ENCODE measurements at regions not wholly inside any gene's neighbourhood (a gene's known extent, or its start where the extent isn't known, plus 50 kb on each side); places are given as distances from the start of the nearest gene placed in this dataset.

DNA sequence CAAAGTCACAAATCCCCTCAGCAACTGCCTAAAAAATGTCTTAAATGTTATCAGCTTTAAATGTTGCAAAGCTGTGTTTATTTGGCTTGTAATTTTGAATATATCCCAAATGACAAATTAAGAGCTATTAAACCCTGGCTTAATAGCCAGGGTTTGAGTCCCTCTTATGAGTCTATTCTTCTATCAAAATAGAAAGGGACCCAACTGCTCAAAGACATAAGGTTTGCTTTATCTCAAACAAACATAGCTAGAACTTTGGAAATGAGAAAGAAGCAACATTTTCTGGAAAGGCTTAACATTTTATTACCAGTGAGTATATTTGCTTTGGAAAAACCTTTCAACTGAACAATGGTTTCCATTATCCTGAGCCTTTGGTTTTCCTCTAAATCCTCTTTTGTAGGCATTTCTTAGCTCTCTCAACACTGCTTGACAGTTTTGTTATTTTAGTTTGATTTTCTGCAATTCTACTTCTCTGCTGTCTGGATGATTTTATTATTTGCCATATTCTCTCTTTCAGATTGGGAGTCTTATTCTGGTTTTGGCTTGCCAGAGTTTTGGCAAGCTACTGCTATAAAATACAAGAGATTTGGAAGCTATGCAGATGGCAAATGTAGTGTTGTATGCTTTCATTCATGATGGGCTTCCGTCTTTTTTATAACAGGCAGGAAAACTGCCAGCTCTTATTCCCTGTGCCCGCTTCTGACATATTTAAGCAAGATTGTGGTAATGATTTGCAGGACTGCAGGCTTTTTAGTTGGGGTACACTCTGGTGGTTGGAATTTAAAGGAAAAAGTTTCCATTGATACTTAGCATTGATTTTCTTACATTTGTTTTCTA lies 734.9 kb downstream of the DTWD2 start (continued):
- TF ChIP-seq, protein P1, sequence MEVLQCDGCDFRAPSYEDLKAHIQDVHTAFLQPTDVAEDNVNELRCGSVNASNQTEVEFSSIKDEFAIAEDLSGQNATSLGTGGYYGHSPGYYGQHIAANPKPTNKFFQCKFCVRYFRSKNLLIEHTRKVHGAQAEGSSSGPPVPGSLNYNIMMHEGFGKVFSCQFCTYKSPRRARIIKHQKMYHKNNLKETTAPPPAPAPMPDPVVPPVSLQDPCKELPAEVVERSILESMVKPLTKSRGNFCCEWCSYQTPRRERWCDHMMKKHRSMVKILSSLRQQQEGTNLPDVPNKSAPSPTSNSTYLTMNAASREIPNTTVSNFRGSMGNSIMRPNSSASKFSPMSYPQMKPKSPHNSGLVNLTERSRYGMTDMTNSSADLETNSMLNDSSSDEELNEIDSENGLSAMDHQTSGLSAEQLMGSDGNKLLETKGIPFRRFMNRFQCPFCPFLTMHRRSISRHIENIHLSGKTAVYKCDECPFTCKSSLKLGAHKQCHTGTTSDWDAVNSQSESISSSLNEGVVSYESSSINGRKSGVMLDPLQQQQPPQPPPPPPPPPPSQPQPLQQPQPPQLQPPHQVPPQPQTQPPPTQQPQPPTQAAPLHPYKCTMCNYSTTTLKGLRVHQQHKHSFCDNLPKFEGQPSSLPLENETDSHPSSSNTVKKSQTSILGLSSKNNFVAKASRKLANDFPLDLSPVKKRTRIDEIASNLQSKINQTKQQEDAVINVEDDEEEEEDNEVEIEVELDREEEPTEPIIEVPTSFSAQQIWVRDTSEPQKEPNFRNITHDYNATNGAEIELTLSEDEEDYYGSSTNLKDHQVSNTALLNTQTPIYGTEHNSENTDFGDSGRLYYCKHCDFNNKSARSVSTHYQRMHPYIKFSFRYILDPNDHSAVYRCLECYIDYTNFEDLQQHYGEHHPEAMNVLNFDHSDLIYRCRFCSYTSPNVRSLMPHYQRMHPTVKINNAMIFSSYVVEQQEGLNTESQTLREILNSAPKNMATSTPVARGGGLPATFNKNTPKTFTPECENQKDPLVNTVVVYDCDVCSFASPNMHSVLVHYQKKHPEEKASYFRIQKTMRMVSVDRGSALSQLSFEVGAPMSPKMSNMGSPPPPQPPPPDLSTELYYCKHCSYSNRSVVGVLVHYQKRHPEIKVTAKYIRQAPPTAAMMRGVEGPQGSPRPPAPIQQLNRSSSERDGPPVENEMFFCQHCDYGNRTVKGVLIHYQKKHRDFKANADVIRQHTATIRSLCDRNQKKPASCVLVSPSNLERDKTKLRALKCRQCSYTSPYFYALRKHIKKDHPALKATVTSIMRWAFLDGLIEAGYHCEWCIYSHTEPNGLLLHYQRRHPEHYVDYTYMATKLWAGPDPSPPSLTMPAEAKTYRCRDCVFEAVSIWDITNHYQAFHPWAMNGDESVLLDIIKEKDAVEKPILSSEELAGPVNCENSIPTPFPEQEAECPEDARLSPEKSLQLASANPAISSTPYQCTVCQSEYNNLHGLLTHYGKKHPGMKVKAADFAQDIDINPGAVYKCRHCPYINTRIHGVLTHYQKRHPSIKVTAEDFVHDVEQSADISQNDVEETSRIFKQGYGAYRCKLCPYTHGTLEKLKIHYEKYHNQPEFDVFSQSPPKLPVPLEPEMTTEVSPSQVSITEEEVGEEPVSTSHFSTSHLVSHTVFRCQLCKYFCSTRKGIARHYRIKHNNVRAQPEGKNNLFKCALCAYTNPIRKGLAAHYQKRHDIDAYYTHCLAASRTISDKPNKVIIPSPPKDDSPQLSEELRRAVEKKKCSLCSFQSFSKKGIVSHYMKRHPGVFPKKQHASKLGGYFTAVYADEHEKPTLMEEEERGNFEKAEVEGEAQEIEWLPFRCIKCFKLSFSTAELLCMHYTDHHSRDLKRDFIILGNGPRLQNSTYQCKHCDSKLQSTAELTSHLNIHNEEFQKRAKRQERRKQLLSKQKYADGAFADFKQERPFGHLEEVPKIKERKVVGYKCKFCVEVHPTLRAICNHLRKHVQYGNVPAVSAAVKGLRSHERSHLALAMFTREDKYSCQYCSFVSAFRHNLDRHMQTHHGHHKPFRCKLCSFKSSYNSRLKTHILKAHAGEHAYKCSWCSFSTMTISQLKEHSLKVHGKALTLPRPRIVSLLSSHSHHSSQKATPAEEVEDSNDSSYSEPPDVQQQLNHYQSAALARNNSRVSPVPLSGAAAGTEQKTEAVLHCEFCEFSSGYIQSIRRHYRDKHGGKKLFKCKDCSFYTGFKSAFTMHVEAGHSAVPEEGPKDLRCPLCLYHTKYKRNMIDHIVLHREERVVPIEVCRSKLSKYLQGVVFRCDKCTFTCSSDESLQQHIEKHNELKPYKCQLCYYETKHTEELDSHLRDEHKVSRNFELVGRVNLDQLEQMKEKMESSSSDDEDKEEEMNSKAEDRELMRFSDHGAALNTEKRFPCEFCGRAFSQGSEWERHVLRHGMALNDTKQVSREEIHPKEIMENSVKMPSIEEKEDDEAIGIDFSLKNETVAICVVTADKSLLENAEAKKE (CRISPR knock-in tag; IDR thresholded peaks at IDR 0.05): no peak

DNA sequence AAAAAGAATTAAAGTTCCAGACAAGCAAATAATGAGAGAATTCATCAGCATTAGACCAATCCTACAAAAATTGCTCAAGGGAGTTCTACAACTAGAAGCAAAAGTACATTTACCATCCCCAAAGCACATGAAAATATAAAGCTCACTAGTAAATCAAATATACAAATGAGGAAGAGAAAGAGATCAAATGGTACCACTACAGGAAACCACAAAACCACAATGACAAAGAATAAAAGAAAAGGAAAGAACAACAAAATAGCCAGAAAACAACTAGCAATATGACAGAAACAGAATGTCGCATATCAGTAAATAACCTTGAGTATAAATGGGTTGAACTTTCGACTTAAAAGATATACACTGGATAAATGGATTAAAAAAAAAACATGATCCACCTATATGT lies 739.0 kb downstream of the DTWD2 start:
- no peaks in the 10 kb centered on the region; the same call in 1 of the 2 replicates for H3K36me3 ChIP-seq (ENCODE audit: insufficient read depth)
- no peak overlapping the region for H3K27ac ChIP-seq (ENCODE audit: low read depth)
- no peaks in the 10 kb centered on the region for H3K27me3 ChIP-seq (ENCODE audit: insufficient read depth)
- no peaks in the 10 kb centered on the region for H3F3A ChIP-seq (replicated peaks; ENCODE audit: low read depth)
- no peaks in the 10 kb centered on the region for H3K79me2 ChIP-seq (replicated peaks; ENCODE audit: insufficient read depth)
- H3K4me3 ChIP-seq: no peak overlapping the region
- Mint-ChIP-seq H3K9me3 (peaks cover 32% of the 10 kb centered on the region; the same call in 2 of the 3 replicates), H3K27me3 (ENCODE audit: insufficient read depth, low read depth, poor library complexity) (no peaks in the 10 kb centered on the region), H3K4me1 (no peaks in the 10 kb centered on the region), H3K27ac (no peak overlapping the region), H3K36me3 (ENCODE audit: low read depth) (peaks cover 18% of the 10 kb centered on the region; the same call in 1 of the 3 replicates), H3K4me3 (no peak overlapping the region)
- H3K9me2 ChIP-seq (ENCODE audit: insufficient read depth): no peaks in the 10 kb centered on the region
- H3K4me2 ChIP-seq: no peak overlapping the region
- no peak overlapping the region for H2AFZ ChIP-seq
- no peaks in the 10 kb centered on the region for H4K20me1 ChIP-seq (replicated peaks; ENCODE audit: insufficient read depth)
- no peak for DNase-seq (ENCODE audit: low spot score)
- no peaks in the 10 kb centered on the region for H3K4me1 ChIP-seq (ENCODE audit: insufficient read depth)
- ATAC-seq: no peak
- TF ChIP-seq, protein P2, sequence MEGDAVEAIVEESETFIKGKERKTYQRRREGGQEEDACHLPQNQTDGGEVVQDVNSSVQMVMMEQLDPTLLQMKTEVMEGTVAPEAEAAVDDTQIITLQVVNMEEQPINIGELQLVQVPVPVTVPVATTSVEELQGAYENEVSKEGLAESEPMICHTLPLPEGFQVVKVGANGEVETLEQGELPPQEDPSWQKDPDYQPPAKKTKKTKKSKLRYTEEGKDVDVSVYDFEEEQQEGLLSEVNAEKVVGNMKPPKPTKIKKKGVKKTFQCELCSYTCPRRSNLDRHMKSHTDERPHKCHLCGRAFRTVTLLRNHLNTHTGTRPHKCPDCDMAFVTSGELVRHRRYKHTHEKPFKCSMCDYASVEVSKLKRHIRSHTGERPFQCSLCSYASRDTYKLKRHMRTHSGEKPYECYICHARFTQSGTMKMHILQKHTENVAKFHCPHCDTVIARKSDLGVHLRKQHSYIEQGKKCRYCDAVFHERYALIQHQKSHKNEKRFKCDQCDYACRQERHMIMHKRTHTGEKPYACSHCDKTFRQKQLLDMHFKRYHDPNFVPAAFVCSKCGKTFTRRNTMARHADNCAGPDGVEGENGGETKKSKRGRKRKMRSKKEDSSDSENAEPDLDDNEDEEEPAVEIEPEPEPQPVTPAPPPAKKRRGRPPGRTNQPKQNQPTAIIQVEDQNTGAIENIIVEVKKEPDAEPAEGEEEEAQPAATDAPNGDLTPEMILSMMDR (conservative IDR thresholded peaks at IDR 0.05; ENCODE audit: low read depth in 2 of 2): no peak
- TF ChIP-seq, protein P3, sequence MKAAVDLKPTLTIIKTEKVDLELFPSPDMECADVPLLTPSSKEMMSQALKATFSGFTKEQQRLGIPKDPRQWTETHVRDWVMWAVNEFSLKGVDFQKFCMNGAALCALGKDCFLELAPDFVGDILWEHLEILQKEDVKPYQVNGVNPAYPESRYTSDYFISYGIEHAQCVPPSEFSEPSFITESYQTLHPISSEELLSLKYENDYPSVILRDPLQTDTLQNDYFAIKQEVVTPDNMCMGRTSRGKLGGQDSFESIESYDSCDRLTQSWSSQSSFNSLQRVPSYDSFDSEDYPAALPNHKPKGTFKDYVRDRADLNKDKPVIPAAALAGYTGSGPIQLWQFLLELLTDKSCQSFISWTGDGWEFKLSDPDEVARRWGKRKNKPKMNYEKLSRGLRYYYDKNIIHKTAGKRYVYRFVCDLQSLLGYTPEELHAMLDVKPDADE (IDR thresholded peaks at IDR 0.05): no peak
- TF ChIP-seq NANOG (IDR thresholded peaks at IDR 0.05; ENCODE audit: borderline replicate concordance): no peak
- TF ChIP-seq EZH2 (IDR thresholded peaks at IDR 0.05; ENCODE audit: low read depth, unreplicated experiment): no peak
- no peak for TF ChIP-seq JUNB (IDR thresholded peaks at IDR 0.05; ENCODE audit: unreplicated experiment)
- TF ChIP-seq, protein P4, sequence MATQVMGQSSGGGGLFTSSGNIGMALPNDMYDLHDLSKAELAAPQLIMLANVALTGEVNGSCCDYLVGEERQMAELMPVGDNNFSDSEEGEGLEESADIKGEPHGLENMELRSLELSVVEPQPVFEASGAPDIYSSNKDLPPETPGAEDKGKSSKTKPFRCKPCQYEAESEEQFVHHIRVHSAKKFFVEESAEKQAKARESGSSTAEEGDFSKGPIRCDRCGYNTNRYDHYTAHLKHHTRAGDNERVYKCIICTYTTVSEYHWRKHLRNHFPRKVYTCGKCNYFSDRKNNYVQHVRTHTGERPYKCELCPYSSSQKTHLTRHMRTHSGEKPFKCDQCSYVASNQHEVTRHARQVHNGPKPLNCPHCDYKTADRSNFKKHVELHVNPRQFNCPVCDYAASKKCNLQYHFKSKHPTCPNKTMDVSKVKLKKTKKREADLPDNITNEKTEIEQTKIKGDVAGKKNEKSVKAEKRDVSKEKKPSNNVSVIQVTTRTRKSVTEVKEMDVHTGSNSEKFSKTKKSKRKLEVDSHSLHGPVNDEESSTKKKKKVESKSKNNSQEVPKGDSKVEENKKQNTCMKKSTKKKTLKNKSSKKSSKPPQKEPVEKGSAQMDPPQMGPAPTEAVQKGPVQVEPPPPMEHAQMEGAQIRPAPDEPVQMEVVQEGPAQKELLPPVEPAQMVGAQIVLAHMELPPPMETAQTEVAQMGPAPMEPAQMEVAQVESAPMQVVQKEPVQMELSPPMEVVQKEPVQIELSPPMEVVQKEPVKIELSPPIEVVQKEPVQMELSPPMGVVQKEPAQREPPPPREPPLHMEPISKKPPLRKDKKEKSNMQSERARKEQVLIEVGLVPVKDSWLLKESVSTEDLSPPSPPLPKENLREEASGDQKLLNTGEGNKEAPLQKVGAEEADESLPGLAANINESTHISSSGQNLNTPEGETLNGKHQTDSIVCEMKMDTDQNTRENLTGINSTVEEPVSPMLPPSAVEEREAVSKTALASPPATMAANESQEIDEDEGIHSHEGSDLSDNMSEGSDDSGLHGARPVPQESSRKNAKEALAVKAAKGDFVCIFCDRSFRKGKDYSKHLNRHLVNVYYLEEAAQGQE (IDR thresholded peaks at IDR 0.05; ENCODE audit: unreplicated experiment): no peak
- TF ChIP-seq STAT1 (IDR thresholded peaks at IDR 0.05; ENCODE audit: unreplicated experiment): no peak

All from GM23338 (cell line).